Body of pancreas (tissue), 4 donors: ENCODE measurements at regions not wholly inside any gene's neighbourhood (a gene's known extent, or its start where the extent isn't known, plus 50 kb on each side); places are given as distances from the start of the nearest gene placed in this dataset.
"Not testable (repeated sequence)": the region's sequence is repeated elsewhere in the genome, so short reads cannot be mapped to it uniquely, and the experiment has no call there.

ENCODE experiments used
- ATAC-seq: fragments of 150-250 bp; one replicate; pipeline ENCODE4 v1.9.1; 2016
- DNase-seq, 4 donors: peaks; one replicate each; pipeline ENCODE4 v3.0.0-alpha.2; 2019
- H3K27ac ChIP-seq, 4 donors: fragments of 200-600 bp; sonication (generic); 1 replicate in 3 of 4; 2 replicates in 1 of 4; pipeline versions ENCODE4 v1.5.1 to v1.6.1; 2016 to 2019; ENCODE audit warnings: mild to moderate bottlenecking in 1 of 4, mixed read lengths in 1 of 4, moderate library complexity in 1 of 4
- H3K27me3 ChIP-seq, 2 donors: fragments of 200-600 bp; sonication (generic); one replicate each; pipeline ENCODE4 v1.6.0; 2016; ENCODE audit warnings: mild to moderate bottlenecking in 1 of 2
- H3K36me3 ChIP-seq, 2 donors: fragments of 200-600 bp; sonication (generic); replicated peaks in 1 of 2; 2 replicates each; pipeline ENCODE4 v1.5.1; 2016; ENCODE audit warnings: low read depth in 2 of 2; ENCODE audit not compliant: insufficient read depth in 1 of 2
- H3K4me1 ChIP-seq: fragments of 200-600 bp; sonication (generic); one replicate; pipeline ENCODE4 v1.6.0; 2016
- H3K4me3 ChIP-seq, 2 donors: fragments of 200-600 bp; sonication (generic); 1 replicate in 1 of 2; 2 replicates in 1 of 2; pipeline ENCODE4 v1.5.1; 2016 to 2019
- H3K9me3 ChIP-seq, 3 donors: fragments of 200-600 bp; sonication (generic); 1 replicate in 2 of 3; 2 replicates in 1 of 3; pipeline ENCODE4 v1.5.1; 2016
- CTCF ChIP-seq, 7 experiments: fragments of 450-650 bp in 4 of 7; fragments of 200-600 bp in 3 of 7; sonication (generic) in 3 of 7; IDR thresholded peaks; one replicate each; pipeline ENCODE4 v1.5.1; 2016 to 2019; ENCODE audit warnings: antibody characterized with exemption in 7 of 7
- POLR2A ChIP-seq, 3 donors: fragments of 450-650 bp; IDR thresholded peaks; one replicate each; pipeline ENCODE4 v1.6.1; 2016; ENCODE audit warnings: antibody characterized with exemption in 3 of 3, mild to moderate bottlenecking in 2 of 3
- WGBS, 2 donors: methylation state at CpG; one replicate each; pipeline ENCODE4 v1.1.5; 2017; 5-methylcytosine and 5-hydroxymethylcytosine counted together
- intact Hi-C: fragments of 100-400 bp; cut with DNase I; formaldehyde crosslinking; loops from one replicate; pipeline ENCODE4 v1.15.1; 2023

- WGBS, 2 donors: 67 to 72% methylated on average over 6 to 9 of the region's 9 CpGs
- no peak for DNase-seq
Measured at GRCh38 chr22:49347376-49347775, 480.3 kb downstream of the BRD1 start.

GRCh38 chr22:49345896-49346295 is 481.8 kb downstream of the BRD1 start:
- Histone ChIP-seq H3K4me1 (no peaks in the 10 kb centered on the region), H3K27me3 (peaks cover 0 to 3% of the 10 kb centered on the region in 2 donors), H3K9me3 (no peaks in the 10 kb centered on the region), H3K4me3 (no peak overlapping the region), H3K27ac (no peak overlapping the region), H3K36me3 (no peaks in the 10 kb centered on the region)
- ATAC-seq (no peak), DNase-seq (no peak)
- 68 to 73% methylated on average over 12 to 17 of the region's 17 CpGs for WGBS, 2 donors
- no peak for TF ChIP-seq CTCF (IDR thresholded peaks at IDR 0.05)
- no peak for TF ChIP-seq POLR2A (IDR thresholded peaks at IDR 0.05)
- intact Hi-C loops: no loop called here

More at GRCh38 chr22:49347376-49347775, 480.3 kb downstream of the BRD1 start:
- no peaks in the 10 kb centered on the region for H3K9me3 ChIP-seq
- intact Hi-C loops: no loop called here
- no peaks in the 10 kb centered on the region for H3K27me3 ChIP-seq
- H3K27ac ChIP-seq: no peak overlapping the region
- H3K4me3 ChIP-seq: no peak overlapping the region
- TF ChIP-seq POLR2A (IDR thresholded peaks at IDR 0.05) (no peak), CTCF (IDR thresholded peaks at IDR 0.05) (no peak)
- H3K4me1 ChIP-seq: no peaks in the 10 kb centered on the region
- no peak for ATAC-seq
- no peaks in the 10 kb centered on the region for H3K36me3 ChIP-seq

GRCh38 chr22:49344656-49345055 is 483.0 kb downstream of the BRD1 start:
- Histone ChIP-seq H3K27ac (no peak overlapping the region), H3K4me3 (no peak overlapping the region), H3K36me3 (no peaks in the 10 kb centered on the region), H3K4me1 (no peaks in the 10 kb centered on the region), H3K27me3 (peaks cover 0 to 3% of the 10 kb centered on the region in 2 donors), H3K9me3 (no peaks in the 10 kb centered on the region)
- DNase-seq (no peak), ATAC-seq (no peak)
- intact Hi-C loops: no loop called here
- TF ChIP-seq POLR2A (IDR thresholded peaks at IDR 0.05) (no peak), CTCF (IDR thresholded peaks at IDR 0.05) (no peak)
- 54 to 55% methylated on average over 7 of the region's 7 CpGs for WGBS, 2 donors

GRCh38 chr22:49344161-49344560 is 483.5 kb downstream of the BRD1 start:
- intact Hi-C loops: no loop called here
- no peaks in the 10 kb centered on the region for H3K36me3 ChIP-seq
- no peaks in the 10 kb centered on the region for H3K9me3 ChIP-seq
- no peaks in the 10 kb centered on the region for H3K4me1 ChIP-seq
- no peak for ATAC-seq
- WGBS, 2 donors: 40 to 56% methylated on average over 6 of the region's 6 CpGs
- no peak overlapping the region for H3K4me3 ChIP-seq
- TF ChIP-seq CTCF (IDR thresholded peaks at IDR 0.05) (no peak), POLR2A (IDR thresholded peaks at IDR 0.05) (no peak)
- H3K27me3 ChIP-seq: peaks cover 0 to 3% of the 10 kb centered on the region in 2 donors
- no peak for DNase-seq
- H3K27ac ChIP-seq: no peak overlapping the region

GRCh38 chr22:49340406-49340805 is 487.3 kb downstream of the BRD1 start:
- TF ChIP-seq POLR2A (IDR thresholded peaks at IDR 0.05): no peak
- TF ChIP-seq CTCF (IDR thresholded peaks at IDR 0.05): no peak
- WGBS, 2 donors: 71 to 72% methylated on average over 8 of the region's 8 CpGs
- peaks cover 0 to 3% of the 10 kb centered on the region in 2 donors for H3K27me3 ChIP-seq
- ATAC-seq: no peak
- H3K27ac ChIP-seq: no peak overlapping the region
- H3K9me3 ChIP-seq: no peaks in the 10 kb centered on the region
- DNase-seq: no peak
- intact Hi-C loops: no loop called here
- no peak overlapping the region for H3K4me3 ChIP-seq
- H3K36me3 ChIP-seq: no peaks in the 10 kb centered on the region
- H3K4me1 ChIP-seq: no peaks in the 10 kb centered on the region

GRCh38 chr22:49336483-49336882 is 491.2 kb downstream of the BRD1 start:
- intact Hi-C loops, H3K36me3 ChIP-seq, H3K4me3 ChIP-seq, ATAC-seq, H3K27me3 ChIP-seq, H3K27ac ChIP-seq, H3K9me3 ChIP-seq, H3K4me1 ChIP-seq, DNase-seq: not testable (repeated sequence)
- WGBS, 2 donors: 59 to 68% methylated on average over 10 of the region's 10 CpGs
